ENCODE measurements at regions not wholly inside any gene's neighbourhood (a gene's known extent, or its start where the extent isn't known, plus 50 kb on each side); places are given as distances from the start of the nearest gene placed in this dataset.
A peak's percentile ranks its signal among the peaks of the same experiment; 100 is the strongest.

- DNase-seq (ENCODE audit: low spot score), result no peak
- Histone ChIP-seq H3K4me1 (ENCODE audit: insufficient read depth, poor library complexity, severe bottlenecking) (no peaks in the 10 kb centered on the region), H3K36me3 (ENCODE audit: low read depth) (no peaks in the 10 kb centered on the region), H3K4me3 (ENCODE audit: severe bottlenecking) (no peak overlapping the region), H3K27ac (ENCODE audit: poor library complexity, severe bottlenecking) (no peak overlapping the region), H3K27me3 (ENCODE audit: insufficient read depth, poor library complexity, severe bottlenecking) (no peaks in the 10 kb centered on the region), H3K9me3 (ENCODE audit: severe bottlenecking) (no peaks in the 10 kb centered on the region)
- ATAC-seq (ENCODE audit: low read depth), result peak; percentile 38; the same call in 1 of the 3 replicates
- TF ChIP-seq CTCF (IDR thresholded peaks at IDR 0.05; ENCODE audit: poor library complexity, severe bottlenecking), result no peak
These were observed 625.1 kb upstream of the MKI67 start for GRCh38 chr10:128751284-128751683.

DNA sequence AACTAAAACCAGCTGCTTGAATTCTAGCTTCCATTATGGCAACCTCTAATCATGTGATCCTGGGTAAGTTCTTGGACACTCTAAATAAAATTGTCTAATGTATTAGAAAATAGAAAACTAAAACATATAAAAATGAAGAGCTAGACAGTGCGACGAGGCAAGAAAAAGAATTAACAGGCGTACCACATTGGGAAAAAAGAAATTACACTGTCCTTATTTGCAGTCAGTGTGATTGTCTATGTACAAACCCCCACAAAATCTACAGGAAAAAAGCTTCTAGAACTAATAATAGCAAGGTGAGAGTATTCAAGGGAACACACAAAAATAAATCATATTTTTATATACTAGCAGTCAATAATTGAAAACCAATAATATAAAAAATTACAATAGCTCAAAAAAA lies 625.6 kb upstream of the MKI67 start:
- no peak for TF ChIP-seq CTCF (IDR thresholded peaks at IDR 0.05; ENCODE audit: poor library complexity, severe bottlenecking)
- no peaks in the 10 kb centered on the region for H3K4me1 ChIP-seq (ENCODE audit: insufficient read depth, poor library complexity, severe bottlenecking)
- ATAC-seq (ENCODE audit: low read depth) (no peak), DNase-seq (ENCODE audit: low spot score) (no peak)
- no peak overlapping the region for H3K27ac ChIP-seq (ENCODE audit: poor library complexity, severe bottlenecking)
- H3K4me3 ChIP-seq (ENCODE audit: severe bottlenecking), result no peak overlapping the region
- no peaks in the 10 kb centered on the region for H3K36me3 ChIP-seq (ENCODE audit: low read depth)
- no peaks in the 10 kb centered on the region for H3K9me3 ChIP-seq (ENCODE audit: severe bottlenecking)
- H3K27me3 ChIP-seq (ENCODE audit: insufficient read depth, poor library complexity, severe bottlenecking), result no peaks in the 10 kb centered on the region

GRCh38 chr10:128759174-128759573 lies 633.0 kb upstream of the MKI67 start:
- no peak for ATAC-seq (ENCODE audit: low read depth)
- H3K4me3 ChIP-seq (ENCODE audit: severe bottlenecking), result no peak overlapping the region

DNA sequence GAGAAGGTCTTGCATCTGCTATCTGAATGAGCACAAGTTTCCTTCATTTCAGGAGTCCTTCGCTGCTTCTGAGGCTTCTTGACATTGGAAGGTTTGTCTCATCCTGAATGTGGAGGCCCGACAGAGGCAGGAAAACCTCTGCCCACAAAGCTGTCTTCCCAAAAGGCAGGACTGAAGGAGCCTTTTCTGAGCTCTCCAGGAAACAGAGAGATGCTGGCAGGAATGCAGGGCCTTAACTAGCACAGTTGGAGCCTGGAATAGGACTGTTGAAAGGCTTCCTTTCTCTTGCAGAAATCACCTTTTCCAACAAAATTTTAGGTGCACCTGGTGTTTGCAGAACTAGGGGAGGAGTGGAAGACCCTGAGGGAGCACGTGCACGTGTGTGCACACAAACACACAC lies 637.4 kb upstream of the MKI67 start:
- H3K27ac ChIP-seq (ENCODE audit: poor library complexity, severe bottlenecking), result no peak overlapping the region
- H3K36me3 ChIP-seq (ENCODE audit: low read depth), result no peaks in the 10 kb centered on the region
- no peak overlapping the region for H3K4me3 ChIP-seq (ENCODE audit: severe bottlenecking)
- ATAC-seq (ENCODE audit: low read depth) (no peak), DNase-seq (ENCODE audit: low spot score) (no peak)
- H3K27me3 ChIP-seq (ENCODE audit: insufficient read depth, poor library complexity, severe bottlenecking), result no peaks in the 10 kb centered on the region
- TF ChIP-seq CTCF (IDR thresholded peaks at IDR 0.05; ENCODE audit: poor library complexity, severe bottlenecking), result no peak
- no peaks in the 10 kb centered on the region for H3K9me3 ChIP-seq (ENCODE audit: severe bottlenecking)
- H3K4me1 ChIP-seq (ENCODE audit: insufficient read depth, poor library complexity, severe bottlenecking), result no peaks in the 10 kb centered on the region

More at GRCh38 chr10:128759174-128759573, 633.0 kb upstream of the MKI67 start:
- no peaks in the 10 kb centered on the region for H3K9me3 ChIP-seq (ENCODE audit: severe bottlenecking)
- H3K4me1 ChIP-seq (ENCODE audit: insufficient read depth, poor library complexity, severe bottlenecking), result no peaks in the 10 kb centered on the region
- H3K27ac ChIP-seq (ENCODE audit: poor library complexity, severe bottlenecking), result no peak overlapping the region
- no peak for DNase-seq (ENCODE audit: low spot score)
- no peaks in the 10 kb centered on the region for H3K36me3 ChIP-seq (ENCODE audit: low read depth)
- no peaks in the 10 kb centered on the region for H3K27me3 ChIP-seq (ENCODE audit: insufficient read depth, poor library complexity, severe bottlenecking)
- no peak for TF ChIP-seq CTCF (IDR thresholded peaks at IDR 0.05; ENCODE audit: poor library complexity, severe bottlenecking)

DNA sequence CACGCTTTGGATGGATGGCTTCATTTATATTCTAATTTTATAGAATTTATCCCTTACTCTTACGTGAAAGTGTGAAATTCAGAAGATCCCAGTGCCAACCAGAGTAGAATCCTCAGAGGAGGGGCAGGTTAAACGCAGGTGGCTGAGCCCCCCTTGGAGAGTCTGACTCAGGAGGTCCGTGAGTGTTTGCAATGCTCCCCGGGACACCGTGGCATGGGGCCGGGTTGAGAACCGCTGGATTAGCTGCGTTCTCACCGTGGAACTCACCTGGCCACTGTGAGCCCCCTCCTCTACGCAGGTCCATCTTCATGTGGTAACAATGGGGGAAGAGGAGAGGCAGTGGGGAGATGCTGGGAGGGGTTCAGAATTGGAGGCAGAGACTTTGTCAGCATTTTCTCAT lies 638.0 kb upstream of the MKI67 start:
- Histone ChIP-seq H3K9me3 (ENCODE audit: severe bottlenecking) (no peaks in the 10 kb centered on the region), H3K4me3 (ENCODE audit: severe bottlenecking) (no peak overlapping the region), H3K36me3 (ENCODE audit: low read depth) (no peaks in the 10 kb centered on the region), H3K4me1 (ENCODE audit: insufficient read depth, poor library complexity, severe bottlenecking) (no peaks in the 10 kb centered on the region), H3K27me3 (ENCODE audit: insufficient read depth, poor library complexity, severe bottlenecking) (no peaks in the 10 kb centered on the region), H3K27ac (ENCODE audit: poor library complexity, severe bottlenecking) (no peak overlapping the region)
- no peak for TF ChIP-seq CTCF (IDR thresholded peaks at IDR 0.05; ENCODE audit: poor library complexity, severe bottlenecking)
- ATAC-seq (ENCODE audit: low read depth) (no peak), DNase-seq (ENCODE audit: low spot score) (no peak)

Data from RWPE2 (cell line).